HAP-1 (cell line): ENCODE measurements at regions not wholly inside any gene's neighbourhood (a gene's known extent, or its start where the extent isn't known, plus 50 kb on each side); places are given as distances from the start of the nearest gene placed in this dataset.

ENCODE experiments used
- DNase-seq, 2 experiments: peaks; one replicate each; pipeline ENCODE4 v3.0.0-alpha.2; 2016 to 2020; ENCODE audit warnings: low spot score in 2 of 2
- H3K27me3 ChIP-seq: fragments of 250-450 bp; sonication (Bioruptor Pico); 2 replicates; pipeline ENCODE4 v1.5.1; 2020; ENCODE audit warnings: low read depth, mild to moderate bottlenecking, moderate library complexity
- H3K36me3 ChIP-seq: fragments of 250-450 bp; sonication (Bioruptor Pico); replicated peaks from 2 replicates; pipeline ENCODE4 v1.5.1; 2020; ENCODE audit warnings: mild to moderate bottlenecking
- H3K4me1 ChIP-seq: fragments of 250-450 bp; sonication (Bioruptor Pico); 2 replicates; pipeline ENCODE4 v1.5.1; 2020; ENCODE audit warnings: mild to moderate bottlenecking
- H3K4me3 ChIP-seq: fragments of 250-450 bp; sonication (Bioruptor Pico); 2 replicates; pipeline ENCODE4 v1.5.1; 2020; ENCODE audit warnings: mild to moderate bottlenecking, moderate library complexity
- H3K9me3 ChIP-seq: fragments of 250-450 bp; sonication (Bioruptor Pico); 2 replicates; pipeline ENCODE4 v1.5.1; 2020; ENCODE audit warnings: mild to moderate bottlenecking, moderate library complexity
- in situ Hi-C: fragments of 300-500 bp; cut with MboI; formaldehyde crosslinking; loops from 3 replicates; pipeline ENCODE4 v1.14.3; 2020; ENCODE audit warnings: low sequenced_read_pairs, inconsistent platforms, mixed read lengths

DNA sequence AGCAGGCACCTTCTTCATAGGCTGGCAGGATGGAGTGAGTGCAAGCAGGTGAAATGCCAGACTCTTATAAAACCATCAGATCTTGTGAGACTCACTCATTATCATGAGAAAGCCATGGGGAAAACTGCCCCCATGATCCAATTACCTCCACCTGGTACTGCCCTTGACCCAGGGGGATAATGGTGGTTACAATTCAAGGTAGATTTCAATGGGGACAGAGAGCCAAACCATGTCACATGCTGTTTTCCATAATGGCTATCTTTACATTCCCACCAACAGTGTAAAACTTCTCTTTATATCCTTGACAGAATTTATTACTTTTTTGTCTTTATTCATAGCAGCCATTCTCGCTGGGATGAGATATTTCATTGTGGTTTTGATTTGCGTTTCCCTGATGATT is 663.0 kb upstream of the AGA start:
- DNase-seq, result no peak
- H3K9me3 ChIP-seq, result no peaks in the 10 kb centered on the region

DNA sequence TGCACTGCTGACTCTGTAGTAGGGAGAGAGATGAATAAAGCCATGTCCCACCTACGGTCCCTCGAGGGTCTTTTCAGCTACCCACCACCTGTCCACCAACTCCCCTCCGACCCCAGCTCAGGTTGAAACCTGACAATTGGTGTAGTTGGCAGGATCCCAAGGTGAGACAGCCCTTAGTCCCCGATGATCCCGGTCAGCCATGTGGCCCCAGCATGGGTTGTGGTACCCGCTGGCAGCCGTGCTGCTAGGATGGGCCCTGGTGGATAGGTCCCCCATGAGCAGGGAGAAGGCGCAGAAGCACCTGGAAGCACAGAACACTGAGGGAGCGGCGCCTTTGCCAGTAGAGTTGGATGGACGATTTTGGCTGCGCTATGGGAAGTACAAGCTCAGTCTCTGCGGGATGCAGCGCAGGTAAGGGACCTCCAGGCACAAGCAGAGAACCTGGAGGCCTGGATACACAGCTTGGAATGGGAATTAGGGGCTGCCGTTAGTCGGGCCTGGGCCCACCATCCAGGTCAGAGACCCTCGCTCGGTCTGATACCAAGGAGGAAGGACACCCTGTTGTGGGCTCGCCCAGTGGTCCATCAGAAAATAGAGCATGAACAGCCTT is 694.6 kb upstream of the AGA start:
- no peaks in the 10 kb centered on the region for H3K9me3 ChIP-seq
- H3K36me3 ChIP-seq, result no peaks in the 10 kb centered on the region
- no peaks in the 10 kb centered on the region for H3K27me3 ChIP-seq
- in situ Hi-C loops, result no loop called here
- no peak for DNase-seq
- H3K4me3 ChIP-seq, result no peak overlapping the region
- no peaks in the 10 kb centered on the region for H3K4me1 ChIP-seq

More for the DNA sequence above, 663.0 kb upstream of the AGA start:
- Histone ChIP-seq H3K4me3 (no peak overlapping the region), H3K27me3 (no peaks in the 10 kb centered on the region), H3K36me3 (no peaks in the 10 kb centered on the region), H3K4me1 (no peaks in the 10 kb centered on the region)
- in situ Hi-C loops, result no loop called here

- in situ Hi-C loops, result no loop called here
- Histone ChIP-seq H3K4me3 (no peak overlapping the region), H3K36me3 (no peaks in the 10 kb centered on the region), H3K9me3 (no peaks in the 10 kb centered on the region), H3K4me1 (no peaks in the 10 kb centered on the region), H3K27me3 (no peaks in the 10 kb centered on the region)
- no peak for DNase-seq
These were observed 695.7 kb upstream of the AGA start for GRCh38 chr4:178137732-178138471.

DNA sequence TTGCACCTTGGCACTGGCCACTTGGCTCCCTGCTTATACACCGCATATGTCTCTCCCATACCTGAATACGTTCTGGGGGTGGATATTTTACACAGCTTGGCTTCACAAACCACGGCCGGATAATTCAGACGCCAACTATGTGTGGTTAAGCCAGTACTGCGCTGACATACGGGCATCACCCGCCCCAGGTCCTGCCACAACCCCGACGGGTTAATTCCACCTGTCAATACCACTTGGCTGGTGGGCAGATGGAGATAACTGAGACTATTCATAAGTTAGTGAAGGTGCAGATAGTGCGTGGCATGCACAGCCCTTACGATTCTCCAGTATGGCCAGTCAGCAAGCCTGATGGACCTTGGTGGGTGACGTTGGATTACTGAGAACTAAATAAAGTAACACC is 696.3 kb upstream of the AGA start:
- H3K4me1 ChIP-seq, result no peaks in the 10 kb centered on the region
- DNase-seq, result no peak
- no peaks in the 10 kb centered on the region for H3K27me3 ChIP-seq
- H3K4me3 ChIP-seq, result no peak overlapping the region
- no peaks in the 10 kb centered on the region for H3K9me3 ChIP-seq
- in situ Hi-C loops, result no loop called here
- H3K36me3 ChIP-seq, result no peaks in the 10 kb centered on the region

- Histone ChIP-seq H3K4me1 (no peaks in the 10 kb centered on the region), H3K4me3 (no peak overlapping the region), H3K27me3 (no peaks in the 10 kb centered on the region), H3K36me3 (no peaks in the 10 kb centered on the region), H3K9me3 (no peaks in the 10 kb centered on the region)
- in situ Hi-C loops, result no loop called here
- no peak for DNase-seq
These were observed 698.2 kb upstream of the AGA start for GRCh38 chr4:178140326-178140915.

GRCh38 chr4:178142724-178143123 is 700.5 kb upstream of the AGA start:
- no peaks in the 10 kb centered on the region for H3K36me3 ChIP-seq
- no peaks in the 10 kb centered on the region for H3K9me3 ChIP-seq
- DNase-seq, result no peak
- no peaks in the 10 kb centered on the region for H3K4me1 ChIP-seq
- in situ Hi-C loops, result no loop called here
- H3K27me3 ChIP-seq, result no peaks in the 10 kb centered on the region
- H3K4me3 ChIP-seq, result no peak overlapping the region

- no peaks in the 10 kb centered on the region for H3K27me3 ChIP-seq
- DNase-seq, result no peak
- H3K4me1 ChIP-seq, result no peaks in the 10 kb centered on the region
- H3K36me3 ChIP-seq, result no peaks in the 10 kb centered on the region
- H3K4me3 ChIP-seq, result no peak overlapping the region
- H3K9me3 ChIP-seq, result no peaks in the 10 kb centered on the region
- in situ Hi-C loops, result no loop called here
These were observed 705.9 kb upstream of the AGA start for GRCh38 chr4:178148106-178148505.

DNA sequence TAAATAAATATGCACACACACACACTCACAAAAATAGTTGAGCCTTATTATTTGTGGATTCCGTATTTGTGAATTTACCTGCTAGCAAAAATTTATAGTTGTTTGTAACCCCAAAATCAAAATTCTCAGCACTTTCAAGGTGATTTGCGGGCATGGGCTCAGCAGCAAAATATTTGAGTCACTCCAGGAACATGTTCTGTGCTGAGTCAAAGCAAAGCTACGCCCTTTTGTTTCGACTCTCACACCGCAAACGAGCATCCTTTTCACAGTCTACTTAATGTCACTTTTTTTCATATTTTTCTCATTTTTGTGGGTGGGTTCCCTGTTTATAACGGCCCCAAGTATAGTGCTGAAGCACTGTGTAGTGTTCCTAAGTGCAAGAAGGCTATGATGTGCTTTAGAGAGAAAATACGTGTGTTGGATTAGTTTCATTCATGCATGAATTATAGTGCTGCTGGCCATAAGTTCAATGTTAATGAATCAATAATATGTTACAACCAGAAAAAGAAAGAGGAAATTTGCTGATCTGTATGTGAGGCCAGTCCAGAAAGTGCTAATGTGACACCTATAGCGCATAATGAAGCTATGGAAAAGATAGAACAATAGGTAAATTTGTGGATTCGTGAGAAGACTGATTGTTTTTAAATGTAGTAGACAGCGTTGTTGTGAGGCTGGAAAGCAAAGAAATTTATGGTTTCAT is 723.2 kb upstream of the AGA start:
- Histone ChIP-seq H3K27me3 (no peaks in the 10 kb centered on the region), H3K4me1 (no peaks in the 10 kb centered on the region), H3K36me3 (no peaks in the 10 kb centered on the region), H3K4me3 (no peak overlapping the region), H3K9me3 (no peaks in the 10 kb centered on the region; the same call in 1 of the 2 replicates)
- in situ Hi-C loops, result no loop called here
- no peak for DNase-seq

DNA sequence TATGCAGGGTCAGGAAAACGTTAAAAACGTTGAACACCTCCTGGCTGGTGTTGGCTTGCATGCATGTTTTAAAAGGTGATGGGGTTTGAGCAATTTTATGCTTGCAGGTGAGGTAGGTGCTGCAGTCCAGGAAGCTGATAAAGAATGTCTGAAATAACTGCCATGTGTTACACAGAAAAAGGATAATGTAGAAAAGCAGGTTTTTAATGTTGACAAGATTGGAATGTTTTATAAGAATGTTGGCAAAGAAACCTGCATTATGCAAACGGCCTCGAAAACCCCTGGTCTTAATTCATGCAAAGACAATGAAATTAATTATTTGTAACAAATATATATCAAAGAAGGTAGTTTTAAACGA is 723.7 kb upstream of the AGA start:
- Histone ChIP-seq H3K4me1 (no peaks in the 10 kb centered on the region), H3K4me3 (no peak overlapping the region), H3K36me3 (no peaks in the 10 kb centered on the region), H3K27me3 (no peaks in the 10 kb centered on the region), H3K9me3 (no peaks in the 10 kb centered on the region)
- no peak for DNase-seq
- in situ Hi-C loops, result no loop called here

DNA sequence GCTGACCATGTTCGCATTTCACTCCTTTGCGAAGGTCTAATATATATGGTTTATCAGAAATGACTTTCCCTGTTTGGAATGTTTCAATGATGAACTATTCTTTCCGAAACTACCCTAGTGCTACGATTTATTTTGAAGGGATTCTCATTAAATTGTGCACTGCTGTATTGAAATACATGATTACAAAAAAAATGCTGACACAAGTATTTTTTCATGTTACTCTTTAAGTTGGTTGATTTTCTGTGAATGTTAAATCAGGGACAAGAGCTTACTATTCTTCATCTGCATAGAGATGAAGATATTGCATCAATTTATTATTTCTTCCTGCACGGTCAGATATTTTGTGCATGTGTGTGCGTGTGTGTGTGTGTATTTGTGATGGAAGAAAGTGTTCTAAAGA is 731.5 kb upstream of the AGA start:
- in situ Hi-C loops, result no loop called here

DNA sequence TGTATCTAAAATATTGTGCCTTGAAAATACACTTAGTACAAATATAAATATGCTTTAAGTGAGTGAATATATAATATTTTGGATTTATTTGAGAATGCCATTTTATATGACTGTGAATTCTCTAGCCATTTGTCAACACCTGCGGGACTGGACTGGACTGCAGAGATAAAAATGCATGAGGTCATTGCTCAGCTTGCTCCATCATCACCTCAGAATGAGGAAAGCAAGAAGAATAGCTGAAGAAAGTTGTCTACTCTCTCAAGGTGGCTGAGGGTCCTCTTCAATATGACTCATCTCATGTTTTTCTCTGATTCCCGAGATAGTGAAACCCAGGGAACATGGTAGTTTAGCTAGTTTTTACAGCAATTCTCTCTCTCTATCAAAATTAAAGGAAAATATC is 732.5 kb upstream of the AGA start:
- H3K27me3 ChIP-seq, result no peaks in the 10 kb centered on the region
- H3K9me3 ChIP-seq, result no peaks in the 10 kb centered on the region
- DNase-seq, result no peak
- no peaks in the 10 kb centered on the region; the same call in 1 of the 2 replicates for H3K4me1 ChIP-seq
- H3K36me3 ChIP-seq, result no peaks in the 10 kb centered on the region
- H3K4me3 ChIP-seq, result no peak overlapping the region
- in situ Hi-C loops, result no loop called here

More for the DNA sequence above, 731.5 kb upstream of the AGA start:
- no peaks in the 10 kb centered on the region; the same call in 1 of the 2 replicates for H3K4me1 ChIP-seq
- no peak for DNase-seq
- no peaks in the 10 kb centered on the region for H3K36me3 ChIP-seq
- H3K4me3 ChIP-seq, result no peak overlapping the region
- H3K9me3 ChIP-seq, result no peaks in the 10 kb centered on the region
- no peaks in the 10 kb centered on the region for H3K27me3 ChIP-seq

DNA sequence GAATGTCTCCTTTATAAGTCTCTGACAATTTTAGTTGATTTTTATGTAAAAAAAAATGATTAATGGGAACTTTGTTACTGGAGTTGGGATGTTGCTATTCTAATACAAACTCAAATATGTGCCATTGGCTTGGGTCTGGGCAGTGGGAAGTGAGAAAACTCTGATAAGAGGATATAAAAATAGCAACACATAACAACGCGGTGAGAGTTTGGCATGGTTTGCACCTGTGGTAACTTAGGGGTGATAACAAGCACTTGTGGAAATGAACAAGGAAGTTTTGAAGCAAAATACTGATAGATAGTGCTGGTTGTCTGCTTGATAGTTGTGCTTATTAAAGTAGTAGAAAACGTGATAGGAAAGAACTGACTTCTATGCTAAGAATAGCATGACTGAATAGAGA is 743.3 kb upstream of the AGA start:
- Histone ChIP-seq H3K4me3 (no peak overlapping the region), H3K4me1 (no peaks in the 10 kb centered on the region), H3K36me3 (no peaks in the 10 kb centered on the region), H3K9me3 (no peaks in the 10 kb centered on the region), H3K27me3 (no peaks in the 10 kb centered on the region)
- DNase-seq, result no peak
- in situ Hi-C loops, result no loop called here

- no peaks in the 10 kb centered on the region for H3K4me1 ChIP-seq
- no peak overlapping the region for H3K4me3 ChIP-seq
- no peak for DNase-seq
- H3K27me3 ChIP-seq, result no peaks in the 10 kb centered on the region
- H3K36me3 ChIP-seq, result no peaks in the 10 kb centered on the region
- no peaks in the 10 kb centered on the region for H3K9me3 ChIP-seq
- in situ Hi-C loops, result no loop called here
These were observed 750.4 kb upstream of the AGA start for GRCh38 chr4:178192611-178193010.

GRCh38 chr4:178196751-178197374 is 754.6 kb upstream of the AGA start:
- Histone ChIP-seq H3K9me3 (no peaks in the 10 kb centered on the region), H3K4me1 (no peaks in the 10 kb centered on the region), H3K27me3 (no peaks in the 10 kb centered on the region), H3K4me3 (no peak overlapping the region), H3K36me3 (no peaks in the 10 kb centered on the region)
- no peak for DNase-seq
- in situ Hi-C loops, result no loop called here
